Testis (tissue), 2 donors: ENCODE measurements at regions not wholly inside any gene's neighbourhood (a gene's known extent, or its start where the extent isn't known, plus 50 kb on each side); places are given as distances from the start of the nearest gene placed in this dataset.

Experiments
- CTCF ChIP-seq, 3 experiments: fragments of 450-650 bp in 2 of 3; fragments of 200-600 bp in 1 of 3; sonication (generic) in 1 of 3; IDR thresholded peaks; one replicate each; pipeline ENCODE4 v1.5.1; 2016 to 2019; ENCODE audit warnings: antibody characterized with exemption in 3 of 3, mild to moderate bottlenecking in 2 of 3, moderate library complexity in 1 of 3
- POLR2A ChIP-seq: fragments of 450-650 bp; IDR thresholded peaks from one replicate; pipeline ENCODE4 v1.6.1; 2017; ENCODE audit warnings: antibody characterized with exemption, mild to moderate bottlenecking, moderate library complexity

GRCh38 chr10:120132811-120133210, 240.3 kb downstream of the SEC23IP start:
- TF ChIP-seq POLR2A (no peak), CTCF (IDR thresholded peaks at IDR 0.05) (no peak)
